ENCODE measurements at regions not wholly inside any gene's neighbourhood (a gene's known extent, or its start where the extent isn't known, plus 50 kb on each side); places are given as distances from the start of the nearest gene placed in this dataset.
"Not testable (repeated sequence)": the region's sequence is repeated elsewhere in the genome, so short reads cannot be mapped to it uniquely, and the experiment has no call there.

GRCh38 chr2:111494288-111494980 lies 373.7 kb downstream of the BCL2L11 start:
- CTCF ChIA-PET; POLR2A ChIA-PET; H3K36me3 Mint-ChIP-seq (ENCODE audit: low read depth); H3K27ac Mint-ChIP-seq; H3K4me3 Mint-ChIP-seq; H3K27me3 Mint-ChIP-seq; H3K9me3 Mint-ChIP-seq; DNase-seq; intact Hi-C loops (cut with micrococcal nuclease); H3K4me1 Mint-ChIP-seq: not testable (repeated sequence)
- ATAC-seq (ENCODE audit: low read depth) = peak; percentile 60

- H3K9me3 Mint-ChIP-seq; H3K4me3 Mint-ChIP-seq; DNase-seq; H3K27me3 Mint-ChIP-seq; intact Hi-C loops (cut with micrococcal nuclease); H3K36me3 Mint-ChIP-seq (ENCODE audit: low read depth); H3K4me1 Mint-ChIP-seq; CTCF ChIA-PET; H3K27ac Mint-ChIP-seq; POLR2A ChIA-PET: not testable (repeated sequence)
- ATAC-seq (ENCODE audit: low read depth) = peak; percentile 65
Measured at GRCh38 chr2:111494981-111495315, 374.2 kb downstream of the BCL2L11 start.

- DNase-seq; ATAC-seq (ENCODE audit: low read depth); H3K27me3 Mint-ChIP-seq; H3K9me3 Mint-ChIP-seq; H3K36me3 Mint-ChIP-seq (ENCODE audit: low read depth); intact Hi-C loops (cut with micrococcal nuclease); H3K27ac Mint-ChIP-seq; H3K4me1 Mint-ChIP-seq; H3K4me3 Mint-ChIP-seq; POLR2A ChIA-PET; CTCF ChIA-PET: not testable (repeated sequence)
Measured at GRCh38 chr2:111495636-111496035, 374.9 kb downstream of the BCL2L11 start.

DNA sequence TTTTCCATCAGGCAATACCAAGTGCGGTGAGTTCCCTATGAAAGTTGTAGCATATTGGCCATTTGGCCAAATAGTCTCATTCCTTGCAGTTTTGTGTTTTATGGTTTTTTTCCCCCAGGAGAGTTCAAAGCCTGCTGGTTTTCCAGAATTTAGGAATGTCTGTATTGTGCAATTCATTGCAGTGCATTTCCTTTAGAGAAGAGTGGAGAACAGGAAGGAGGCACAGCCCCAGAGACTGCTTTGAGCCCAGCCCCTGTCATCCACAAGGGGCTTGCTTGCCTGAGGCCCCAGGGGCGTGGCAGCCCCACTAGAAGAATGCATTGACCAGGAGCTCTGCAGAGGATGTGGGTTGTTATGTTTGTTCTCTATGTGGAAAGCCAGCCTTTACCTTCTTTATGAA lies 375.5 kb downstream of the BCL2L11 start:
- DNase-seq; H3K4me1 Mint-ChIP-seq; H3K36me3 Mint-ChIP-seq (ENCODE audit: low read depth); H3K9me3 Mint-ChIP-seq; H3K27me3 Mint-ChIP-seq; H3K4me3 Mint-ChIP-seq; intact Hi-C loops (cut with micrococcal nuclease); ATAC-seq (ENCODE audit: low read depth); CTCF ChIA-PET; POLR2A ChIA-PET; H3K27ac Mint-ChIP-seq: not testable (repeated sequence)

GRCh38 chr2:111496860-111497259 lies 376.1 kb downstream of the BCL2L11 start:
- H3K9me3 Mint-ChIP-seq; CTCF ChIA-PET; H3K36me3 Mint-ChIP-seq (ENCODE audit: low read depth); DNase-seq; H3K4me1 Mint-ChIP-seq; intact Hi-C loops (cut with micrococcal nuclease); H3K27me3 Mint-ChIP-seq; H3K27ac Mint-ChIP-seq; ATAC-seq (ENCODE audit: low read depth); H3K4me3 Mint-ChIP-seq; POLR2A ChIA-PET: not testable (repeated sequence)

DNA sequence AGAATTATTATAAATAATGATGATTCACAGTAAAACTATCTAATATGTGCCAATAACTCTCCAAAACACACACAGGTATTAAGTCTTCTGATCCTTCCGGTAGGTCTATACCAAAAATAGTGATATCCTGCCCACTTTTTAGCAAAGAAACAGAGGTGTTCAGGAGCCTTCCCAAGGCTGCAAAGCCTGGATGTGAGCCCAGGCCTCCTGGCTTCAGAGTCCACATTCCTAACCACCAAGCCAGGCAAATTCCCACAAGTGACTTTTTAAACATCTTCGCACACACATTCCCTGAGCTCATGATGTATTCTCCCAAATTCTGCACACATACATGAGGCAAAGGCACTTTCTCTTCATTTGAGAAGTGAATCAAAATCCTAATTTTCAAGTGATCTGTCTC lies 376.6 kb downstream of the BCL2L11 start:
- POLR2A ChIA-PET; H3K4me3 Mint-ChIP-seq; H3K27me3 Mint-ChIP-seq; intact Hi-C loops (cut with micrococcal nuclease); H3K27ac Mint-ChIP-seq; ATAC-seq (ENCODE audit: low read depth); H3K4me1 Mint-ChIP-seq; H3K36me3 Mint-ChIP-seq (ENCODE audit: low read depth); CTCF ChIA-PET; DNase-seq; H3K9me3 Mint-ChIP-seq: not testable (repeated sequence)

GRCh38 chr2:111500536-111501062 lies 379.9 kb downstream of the BCL2L11 start:
- H3K4me1 Mint-ChIP-seq; H3K27ac Mint-ChIP-seq; intact Hi-C loops (cut with micrococcal nuclease); H3K9me3 Mint-ChIP-seq; H3K27me3 Mint-ChIP-seq; DNase-seq; POLR2A ChIA-PET; H3K4me3 Mint-ChIP-seq; CTCF ChIA-PET; H3K36me3 Mint-ChIP-seq (ENCODE audit: low read depth): not testable (repeated sequence)
- ATAC-seq (ENCODE audit: low read depth) = peak; percentile 37

- H3K27me3 Mint-ChIP-seq; DNase-seq; intact Hi-C loops (cut with micrococcal nuclease); H3K9me3 Mint-ChIP-seq; H3K36me3 Mint-ChIP-seq (ENCODE audit: low read depth); H3K27ac Mint-ChIP-seq; H3K4me3 Mint-ChIP-seq; H3K4me1 Mint-ChIP-seq; CTCF ChIA-PET; ATAC-seq (ENCODE audit: low read depth): not testable (repeated sequence)
- POLR2A ChIA-PET = interaction anchor here (0.6 kb wide), 2 partner anchors 406 to 1327 kb away, joined by 5 to 6 read pairs; no protein-coding TSS in a partner anchor
Measured at GRCh38 chr2:111503844-111504570, 380.0 kb downstream of the ANAPC1 start.

- POLR2A ChIA-PET; H3K9me3 Mint-ChIP-seq; H3K36me3 Mint-ChIP-seq (ENCODE audit: low read depth); H3K27ac Mint-ChIP-seq; H3K4me3 Mint-ChIP-seq; CTCF ChIA-PET; intact Hi-C loops (cut with micrococcal nuclease); H3K27me3 Mint-ChIP-seq; DNase-seq; H3K4me1 Mint-ChIP-seq; ATAC-seq (ENCODE audit: low read depth): not testable (repeated sequence)
Measured at GRCh38 chr2:111504571-111504942, 379.4 kb downstream of the ANAPC1 start.

- DNase-seq; H3K36me3 Mint-ChIP-seq (ENCODE audit: low read depth); CTCF ChIA-PET; H3K4me1 Mint-ChIP-seq; H3K4me3 Mint-ChIP-seq; ATAC-seq (ENCODE audit: low read depth); H3K27me3 Mint-ChIP-seq; intact Hi-C loops (cut with micrococcal nuclease); H3K27ac Mint-ChIP-seq; POLR2A ChIA-PET; H3K9me3 Mint-ChIP-seq: not testable (repeated sequence)
Measured at GRCh38 chr2:111505267-111505666, 378.7 kb downstream of the ANAPC1 start.

- H3K4me3 Mint-ChIP-seq; H3K4me1 Mint-ChIP-seq; POLR2A ChIA-PET; DNase-seq; CTCF ChIA-PET; H3K27me3 Mint-ChIP-seq; H3K9me3 Mint-ChIP-seq; H3K27ac Mint-ChIP-seq; H3K36me3 Mint-ChIP-seq (ENCODE audit: low read depth); intact Hi-C loops (cut with micrococcal nuclease): not testable (repeated sequence)
- ATAC-seq (ENCODE audit: low read depth) = peak; percentile 37
Measured at GRCh38 chr2:111506936-111507335, 377.1 kb downstream of the ANAPC1 start.

DNA sequence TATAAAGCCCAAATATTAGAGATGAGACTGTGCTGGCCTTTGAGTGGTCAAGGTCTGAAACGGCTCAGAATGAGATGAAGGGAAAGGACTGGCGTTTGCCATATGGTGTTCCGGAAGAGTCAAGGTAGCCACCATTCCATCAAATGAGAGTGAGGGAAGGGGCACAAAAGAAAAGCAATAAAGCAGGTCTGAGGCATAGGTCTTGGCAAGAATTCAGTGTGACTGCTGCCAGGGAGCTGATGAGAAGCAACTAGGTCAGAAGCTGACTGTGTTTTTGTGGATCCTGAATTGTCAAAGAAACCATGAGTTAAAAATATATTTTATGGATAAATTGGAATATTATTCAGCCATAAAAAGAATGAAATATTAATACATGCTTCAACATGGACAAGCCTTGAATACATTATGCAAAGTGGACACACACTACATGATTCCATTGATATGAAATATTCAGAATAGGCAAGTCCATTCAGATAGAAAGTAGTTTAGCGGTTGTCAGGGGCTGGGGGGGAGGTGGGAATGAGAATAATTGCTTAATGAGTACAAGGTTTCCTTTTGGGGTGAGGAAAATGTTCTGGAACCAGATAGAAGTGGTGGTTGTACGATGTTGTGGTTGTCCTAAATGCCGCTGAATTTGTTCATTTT lies 374.6 kb downstream of the ANAPC1 start:
- H3K27me3 Mint-ChIP-seq; CTCF ChIA-PET; intact Hi-C loops (cut with micrococcal nuclease): not testable (repeated sequence)

More for the DNA sequence above, 374.6 kb downstream of the ANAPC1 start:
- POLR2A ChIA-PET; H3K9me3 Mint-ChIP-seq; H3K4me3 Mint-ChIP-seq; DNase-seq; ATAC-seq (ENCODE audit: low read depth); H3K27ac Mint-ChIP-seq; H3K36me3 Mint-ChIP-seq (ENCODE audit: low read depth); H3K4me1 Mint-ChIP-seq: not testable (repeated sequence)

Measured in activated B cell treated with CpG ODN at 0.5 μM for 24 hours (primary cell).